HepG2 (cell line): ENCODE measurements at regions not wholly inside any gene's neighbourhood (a gene's known extent, or its start where the extent isn't known, plus 50 kb on each side); places are given as distances from the start of the nearest gene placed in this dataset.

Source experiments
- ATAC-seq: fragments of 200-7000 bp; cut with Tn5 transposase; 3 replicates; pipeline ENCODE4 v1.9.1; 2020; ENCODE audit warnings: mild to moderate bottlenecking, moderate library complexity
- BruUV-seq: library from RNA; stranded (reverse); fragments of 400-500 nt; replicated peaks from 2 replicates; lab custom pipeline; 2021; lab: Mats Ljungman, UMichigan
- CTCF ChIA-PET: fragments of 300-600 bp; formaldehyde crosslinking; extraction: SDS; loops from one replicate; lab custom pipeline; 2021; ENCODE audit warnings: low total read pairs, inconsistent platforms, low intra/inter-chr PET ratio; lab: Yijun Ruan, JAX
- POLR2A ChIA-PET: fragments of 350-600 bp; sonication (Branson Sonifier 250); formaldehyde crosslinking; loops from one replicate; lab custom pipeline; 2020; ENCODE audit warnings: antibody characterized with exemption, inconsistent platforms; lab: Yijun Ruan, JAX
- DNase-seq: peaks from one replicate; pipeline ENCODE4 v3.0.0-alpha.2; 2015; ENCODE audit warnings: low spot score
- FAIRE-seq: peaks from 3 replicates; lab custom pipeline; 2011; peaks lifted over from hg19 to GRCh38; lab: Jason Lieb, UNC
- H2AFZ ChIP-seq: one replicate; pipeline ENCODE4 v1.6.1; 2011; ENCODE audit warnings: low read length, inconsistent platforms
- H3K27ac ChIP-seq: fragments of 300-600 bp; 3 replicates; pipeline ENCODE4 v1.8.0; 2011; ENCODE audit warnings: mixed run types, mild to moderate bottlenecking, mixed read lengths, low read length, inconsistent platforms; ENCODE audit not compliant: insufficient read depth; ENCODE audit errors: extremely low read length
- H3K27me3 ChIP-seq, 2 experiments: fragments of 200-600 bp in 1 of 2; 2 replicates in 1 of 2; 3 replicates in 1 of 2; pipeline versions ENCODE4 v1.6.0 to v1.8.0; 2011; ENCODE audit warnings: low read length in 2 of 2, mild to moderate bottlenecking in 2 of 2, moderate library complexity in 2 of 2, inconsistent platforms in 1 of 2; ENCODE audit not compliant: insufficient read depth in 2 of 2, control insufficient read depth in 1 of 2
- H3K36me3 ChIP-seq, 2 experiments: fragments of 200-600 bp in 1 of 2; replicated peaks in 1 of 2; 2 replicates in 1 of 2; 3 replicates in 1 of 2; pipeline versions ENCODE4 v1.5.1 to v1.8.0; 2011; ENCODE audit warnings: low read length in 2 of 2, inconsistent platforms in 1 of 2; ENCODE audit not compliant: insufficient read depth in 2 of 2, control insufficient read depth in 1 of 2
- H3K4me1 ChIP-seq: 2 replicates; pipeline ENCODE4 v1.5.1; 2012; ENCODE audit warnings: low read length, inconsistent platforms; ENCODE audit not compliant: insufficient read depth
- H3K4me2 ChIP-seq: 2 replicates; pipeline ENCODE4 v1.6.0; 2011; ENCODE audit warnings: low read depth, low read length, inconsistent platforms
- H3K4me3 ChIP-seq, 3 experiments: fragments of 200-600 bp in 1 of 3; sonication (generic), shearing (Covaris generic) in 1 of 3; replicated peaks in 1 of 3; 2 replicates each; pipeline ENCODE4 v1.5.1; 2011 to 2016; ENCODE audit warnings: low read length in 3 of 3, inconsistent platforms in 2 of 3, low read depth in 2 of 3, mild to moderate bottlenecking in 2 of 3, control low read depth in 1 of 3, mixed read lengths in 1 of 3; ENCODE audit not compliant: insufficient read depth in 1 of 3
- H3K79me2 ChIP-seq: one replicate; pipeline ENCODE4 v1.6.1; 2011; ENCODE audit warnings: low read length, inconsistent platforms; ENCODE audit not compliant: insufficient read depth
- H3K9ac ChIP-seq: 2 replicates; pipeline ENCODE4 v1.6.0; 2011; ENCODE audit warnings: mild to moderate bottlenecking, low read depth, low read length, inconsistent platforms; ENCODE audit not compliant: insufficient read depth
- H3K9me3 ChIP-seq: 2 replicates; pipeline ENCODE4 v1.5.1; 2012; ENCODE audit warnings: mild to moderate bottlenecking, low read length
- H4K20me1 ChIP-seq: 2 replicates; pipeline ENCODE4 v1.6.0; 2011; ENCODE audit warnings: inconsistent platforms, mild to moderate bottlenecking, low read length, moderate library complexity; ENCODE audit not compliant: insufficient read depth
- GATA4 ChIP-seq: sonication (generic); IDR thresholded peaks from 2 replicates; pipeline ENCODE4 v1.6.1; 2016; ENCODE audit warnings: antibody characterized with exemption, low read depth, borderline replicate concordance
- MATR3 ChIP-seq: sonication (generic); formaldehyde crosslinking; IDR thresholded peaks from 2 replicates; pipeline ENCODE4 v1.4.0; 2020; ENCODE audit warnings: missing genetic modification reagents
- MTA3 ChIP-seq: sonication (generic); formaldehyde crosslinking; IDR thresholded peaks from 2 replicates; pipeline ENCODE4 v1.4.0; 2020; ENCODE audit warnings: missing genetic modification reagents
- NKX3-1 ChIP-seq: sonication (generic); formaldehyde crosslinking; IDR thresholded peaks from 2 replicates; pipeline ENCODE4 v1.5.0; 2020; ENCODE audit warnings: missing genetic modification reagents
- RARA ChIP-seq: IDR thresholded peaks from 2 replicates; pipeline ENCODE4 v1.6.1; 2016; ENCODE audit warnings: missing genetic modification reagents, missing compliant biosample characterization
- ZFP36L2 ChIP-seq: sonication (generic); formaldehyde crosslinking; IDR thresholded peaks from 2 replicates; pipeline ENCODE4 v1.4.0; 2020; ENCODE audit warnings: missing genetic modification reagents
- WGBS: methylation state at CpG from one replicate; pipeline ENCODE4 v1.1.6; 2017; ENCODE audit warnings: low lambda C conversion rate; 5-methylcytosine and 5-hydroxymethylcytosine counted together
- in situ Hi-C: cut with HindIII; loops from 2 replicates; pipeline ENCODE4 v1.10.0; 2017; ENCODE audit warnings: low pct_unique_long_range_greater_than_20kb; ENCODE audit not compliant: extremely low pct_ligation_motif_present
- intact Hi-C: fragments of 100-400 bp; cut with micrococcal nuclease; formaldehyde crosslinking; loops from one replicate; pipeline ENCODE4 v1.10.0; 2022; ENCODE audit not compliant: unreplicated experiment
- TF ChIP-seq, protein P1 (sequence below): sonication (generic); formaldehyde crosslinking; IDR thresholded peaks from 2 replicates; pipeline ENCODE4 v1.4.0; 2020; ENCODE audit warnings: mild to moderate bottlenecking, missing genetic modification reagents
- TF ChIP-seq, protein P2 (sequence below): IDR thresholded peaks from 2 replicates; pipeline ENCODE4 v1.6.1; 2016; ENCODE audit warnings: low read depth, borderline replicate concordance
- TF ChIP-seq, protein P3 (sequence below): IDR thresholded peaks from 2 replicates; pipeline ENCODE4 v1.6.1; 2016; ENCODE audit warnings: low read depth, control low read depth
- TF ChIP-seq, protein P4 (sequence below): sonication (generic); formaldehyde crosslinking; IDR thresholded peaks from 2 replicates; pipeline ENCODE4 v1.5.1; 2020; ENCODE audit warnings: missing genetic modification reagents, mild to moderate bottlenecking, borderline replicate concordance

DNA sequence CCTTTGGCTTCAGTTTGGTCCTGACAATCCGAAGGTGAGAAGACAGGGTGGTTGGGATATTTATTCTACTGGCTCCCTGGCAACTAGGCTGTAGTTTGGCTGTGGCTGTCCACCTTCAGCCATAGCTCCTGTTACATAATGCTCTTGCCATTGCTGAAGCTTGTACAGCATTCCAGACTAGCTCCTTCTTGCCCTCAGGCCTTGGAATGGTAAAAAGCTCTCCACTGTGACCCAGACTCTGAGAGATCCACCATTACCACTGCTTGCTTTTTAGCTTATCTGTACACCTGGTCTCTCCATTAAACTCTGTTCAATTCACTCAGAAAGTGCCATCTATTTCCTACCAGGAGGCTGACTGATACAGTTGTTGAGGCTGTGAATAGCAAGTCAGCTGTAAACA lies 231.8 kb upstream of the MON1B start:
- FAIRE-seq (no peak), DNase-seq (no peak), ATAC-seq (no peak)
- in situ Hi-C loops, result no loop called here
- Histone ChIP-seq H3K79me2 (no peaks in the 10 kb centered on the region), H3K27me3 (no peaks in the 10 kb centered on the region), H3K27ac (no peak overlapping the region), H3K4me1 (no peaks in the 10 kb centered on the region), H3K9me3 (peaks cover 7% of the 10 kb centered on the region; the same call in 1 of the 2 replicates), H3K4me2 (no peak overlapping the region), H3K9ac (no peak overlapping the region), H2AFZ (no peak overlapping the region), H3K4me3 (no peak overlapping the region), H4K20me1 (no peaks in the 10 kb centered on the region), H3K36me3 (no peaks in the 10 kb centered on the region)
- intact Hi-C loops, result no loop called here
- POLR2A ChIA-PET, result no interaction called here
- CTCF ChIA-PET, result no interaction called here
- WGBS, result 0% methylated on average over 1 of the region's 1 CpG
- no TSS peak for BruUV-seq
- TF ChIP-seq, protein P1, sequence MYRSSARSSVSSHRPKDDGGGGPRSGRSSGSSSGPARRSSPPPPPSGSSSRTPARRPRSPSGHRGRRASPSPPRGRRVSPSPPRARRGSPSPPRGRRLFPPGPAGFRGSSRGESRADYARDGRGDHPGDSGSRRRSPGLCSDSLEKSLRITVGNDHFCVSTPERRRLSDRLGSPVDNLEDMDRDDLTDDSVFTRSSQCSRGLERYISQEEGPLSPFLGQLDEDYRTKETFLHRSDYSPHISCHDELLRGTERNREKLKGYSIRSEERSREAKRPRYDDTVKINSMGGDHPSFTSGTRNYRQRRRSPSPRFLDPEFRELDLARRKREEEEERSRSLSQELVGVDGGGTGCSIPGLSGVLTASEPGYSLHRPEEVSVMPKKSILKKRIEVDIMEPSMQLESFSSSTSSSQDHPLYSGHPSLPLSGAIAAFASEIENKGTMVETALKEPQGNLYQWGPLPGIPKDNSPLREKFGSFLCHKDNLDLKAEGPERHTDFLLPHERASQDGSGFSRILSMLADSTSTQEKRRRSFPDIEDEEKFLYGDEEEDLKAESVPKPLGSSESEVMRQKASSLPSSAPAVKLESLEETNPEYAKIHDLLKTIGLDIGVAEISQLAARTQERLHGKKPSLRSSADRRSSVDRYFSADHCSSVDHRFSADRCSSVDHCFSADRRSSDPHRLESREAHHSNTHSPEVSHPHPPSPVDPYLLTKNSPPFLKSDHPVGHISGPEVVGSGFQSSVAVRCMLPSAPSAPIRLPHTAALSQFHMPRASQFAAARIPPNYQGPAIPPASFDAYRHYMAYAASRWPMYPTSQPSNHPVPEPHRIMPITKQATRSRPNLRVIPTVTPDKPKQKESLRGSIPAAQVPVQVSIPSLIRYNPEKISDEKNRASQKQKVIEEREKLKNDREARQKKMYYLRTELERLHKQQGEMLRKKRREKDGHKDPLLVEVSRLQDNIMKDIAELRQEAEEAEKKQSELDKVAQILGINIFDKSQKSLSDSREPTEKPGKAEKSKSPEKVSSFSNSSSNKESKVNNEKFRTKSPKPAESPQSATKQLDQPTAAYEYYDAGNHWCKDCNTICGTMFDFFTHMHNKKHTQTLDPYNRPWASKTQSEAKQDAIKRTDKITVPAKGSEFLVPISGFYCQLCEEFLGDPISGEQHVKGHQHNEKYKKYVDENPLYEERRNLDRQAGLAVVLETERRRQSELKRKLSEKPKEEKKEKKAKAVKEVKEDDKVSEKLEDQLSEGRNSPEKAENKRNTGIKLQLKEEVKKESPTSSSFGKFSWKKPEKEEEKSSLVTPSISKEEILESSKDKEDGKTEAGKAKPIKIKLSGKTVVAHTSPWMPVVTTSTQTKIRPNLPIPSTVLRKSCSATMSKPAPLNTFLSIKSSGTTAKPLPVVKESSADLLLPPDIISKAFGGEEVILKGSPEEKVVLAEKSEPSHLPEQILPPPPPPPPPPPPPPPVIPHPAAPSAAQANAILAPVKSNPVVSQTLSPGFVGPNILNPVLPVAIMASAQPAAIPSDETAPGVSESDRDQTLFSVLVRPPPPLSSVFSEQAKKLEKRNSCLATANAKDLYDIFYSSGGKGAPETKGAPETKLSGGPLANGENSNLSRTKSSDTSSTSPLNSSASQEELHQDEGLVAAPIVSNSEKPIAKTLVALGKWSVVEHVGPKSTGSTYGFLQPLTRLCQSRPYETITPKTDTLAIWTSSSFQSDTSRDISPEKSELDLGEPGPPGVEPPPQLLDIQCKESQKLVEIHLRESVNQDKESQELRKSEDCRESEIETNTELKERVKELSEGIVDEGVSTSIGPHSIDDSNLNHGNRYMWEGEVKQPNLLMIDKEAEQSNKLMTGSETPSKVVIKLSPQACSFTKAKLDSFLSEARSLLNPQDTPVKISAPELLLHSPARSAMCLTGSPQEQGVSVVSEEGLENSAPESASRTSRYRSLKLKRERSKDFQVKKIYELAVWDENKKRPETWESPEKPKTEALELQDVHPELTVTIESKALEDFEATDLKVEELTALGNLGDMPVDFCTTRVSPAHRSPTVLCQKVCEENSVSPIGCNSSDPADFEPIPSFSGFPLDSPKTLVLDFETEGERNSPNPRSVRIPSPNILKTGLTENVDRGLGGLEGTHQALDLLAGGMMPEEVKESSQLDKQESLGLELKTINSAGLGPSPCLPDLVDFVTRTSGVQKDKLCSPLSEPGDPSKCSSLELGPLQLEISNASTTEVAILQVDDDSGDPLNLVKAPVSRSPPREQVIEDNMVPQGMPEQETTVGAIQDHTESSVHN (CRISPR knock-in tag), result no peak
- TF ChIP-seq, protein P2, sequence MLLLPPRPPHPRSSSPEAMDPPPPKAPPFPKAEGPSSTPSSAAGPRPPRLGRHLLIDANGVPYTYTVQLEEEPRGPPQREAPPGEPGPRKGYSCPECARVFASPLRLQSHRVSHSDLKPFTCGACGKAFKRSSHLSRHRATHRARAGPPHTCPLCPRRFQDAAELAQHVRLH (CRISPR knock-in tag), result no peak
- TF ChIP-seq, protein P3, sequence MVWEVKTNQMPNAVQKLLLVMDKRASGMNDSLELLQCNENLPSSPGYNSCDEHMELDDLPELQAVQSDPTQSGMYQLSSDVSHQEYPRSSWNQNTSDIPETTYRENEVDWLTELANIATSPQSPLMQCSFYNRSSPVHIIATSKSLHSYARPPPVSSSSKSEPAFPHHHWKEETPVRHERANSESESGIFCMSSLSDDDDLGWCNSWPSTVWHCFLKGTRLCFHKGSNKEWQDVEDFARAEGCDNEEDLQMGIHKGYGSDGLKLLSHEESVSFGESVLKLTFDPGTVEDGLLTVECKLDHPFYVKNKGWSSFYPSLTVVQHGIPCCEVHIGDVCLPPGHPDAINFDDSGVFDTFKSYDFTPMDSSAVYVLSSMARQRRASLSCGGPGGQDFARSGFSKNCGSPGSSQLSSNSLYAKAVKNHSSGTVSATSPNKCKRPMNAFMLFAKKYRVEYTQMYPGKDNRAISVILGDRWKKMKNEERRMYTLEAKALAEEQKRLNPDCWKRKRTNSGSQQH, result no peak
- no peak for TF ChIP-seq GATA4
- TF ChIP-seq, protein P4, sequence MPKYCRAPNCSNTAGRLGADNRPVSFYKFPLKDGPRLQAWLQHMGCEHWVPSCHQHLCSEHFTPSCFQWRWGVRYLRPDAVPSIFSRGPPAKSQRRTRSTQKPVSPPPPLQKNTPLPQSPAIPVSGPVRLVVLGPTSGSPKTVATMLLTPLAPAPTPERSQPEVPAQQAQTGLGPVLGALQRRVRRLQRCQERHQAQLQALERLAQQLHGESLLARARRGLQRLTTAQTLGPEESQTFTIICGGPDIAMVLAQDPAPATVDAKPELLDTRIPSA (CRISPR knock-in tag), result no peak
- no peak for TF ChIP-seq RARA (CRISPR knock-in tag)
- TF ChIP-seq MTA3 (CRISPR knock-in tag), result no peak
- TF ChIP-seq ZFP36L2 (CRISPR knock-in tag), result no peak
- no peak for TF ChIP-seq MATR3 (CRISPR knock-in tag)
- TF ChIP-seq NKX3-1 (CRISPR knock-in tag), result no peak
